GM18502 (cell line): ENCODE measurements at regions not wholly inside any gene's neighbourhood (a gene's known extent, or its start where the extent isn't known, plus 50 kb on each side); places are given as distances from the start of the nearest gene placed in this dataset.

Experiments
- ATAC-seq: cut with Tn5 transposase; IDR thresholded peaks from one replicate; pipeline ENCODE4 v1.9.1; 2021; ENCODE audit warnings: mild to moderate bottlenecking; ENCODE audit not compliant: unreplicated experiment, poor library complexity

- no peak for ATAC-seq
These were observed 88.4 kb downstream of the CTTN start for GRCh38 chr11:70486731-70487130.

- ATAC-seq = no peak
These were observed 88.8 kb downstream of the CTTN start for GRCh38 chr11:70487160-70487559.

GRCh38 chr11:70487756-70488155, 89.4 kb downstream of the CTTN start:
- ATAC-seq = no peak

GRCh38 chr11:70488171-70488703, 89.9 kb downstream of the CTTN start:
- ATAC-seq = no peak

- no peak for ATAC-seq
These were observed 90.9 kb downstream of the CTTN start for GRCh38 chr11:70489276-70489675.

GRCh38 chr11:70490208-70490607, 91.9 kb downstream of the CTTN start:
- ATAC-seq = no peak

GRCh38 chr11:70490723-70491558, 92.6 kb downstream of the CTTN start:
- no peak for ATAC-seq

GRCh38 chr11:70491696-70492472, 93.6 kb downstream of the CTTN start:
- ATAC-seq = no peak

- ATAC-seq = no peak
These were observed 94.8 kb downstream of the CTTN start for GRCh38 chr11:70493089-70493474.

GRCh38 chr11:70493891-70494290, 95.6 kb downstream of the CTTN start:
- no peak for ATAC-seq

- no peak for ATAC-seq
These were observed 96.4 kb downstream of the CTTN start for GRCh38 chr11:70494559-70495350.

GRCh38 chr11:70495351-70496310, 97.3 kb downstream of the CTTN start:
- ATAC-seq = no peak

GRCh38 chr11:70496591-70497535, 98.5 kb downstream of the CTTN start:
- no peak for ATAC-seq

GRCh38 chr11:70497536-70498075, 99.3 kb downstream of the CTTN start:
- no peak for ATAC-seq

- ATAC-seq = no peak
These were observed 99.8 kb downstream of the CTTN start for GRCh38 chr11:70498171-70498571.

- no peak for ATAC-seq
These were observed 100.9 kb downstream of the CTTN start for GRCh38 chr11:70498976-70499801.
